ENCODE measurements at regions not wholly inside any gene's neighbourhood (a gene's known extent, or its start where the extent isn't known, plus 50 kb on each side); places are given as distances from the start of the nearest gene placed in this dataset.
"Not testable (repeated sequence)": the region's sequence is repeated elsewhere in the genome, so short reads cannot be mapped to it uniquely, and the experiment has no call there.

DNA sequence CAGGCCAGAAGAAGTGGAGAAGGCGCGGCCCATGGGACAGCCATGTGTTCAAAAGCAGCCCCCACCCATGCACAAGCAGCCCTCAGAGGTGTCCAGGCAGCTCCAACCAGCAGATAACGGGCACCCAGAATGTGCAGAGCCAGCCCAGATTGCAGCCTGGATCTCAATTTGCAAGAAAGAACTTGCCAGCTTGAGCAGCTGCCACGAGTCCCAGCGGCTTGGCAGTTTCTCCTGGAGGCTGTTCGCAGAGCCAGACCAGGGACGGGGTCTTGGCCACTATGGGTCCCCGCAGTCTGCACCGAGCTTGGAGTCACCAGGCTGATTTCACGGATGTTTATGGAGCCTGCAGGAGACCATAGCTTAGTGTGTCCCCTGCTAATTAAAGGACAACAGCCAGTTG lies 61.4 kb upstream of the SULF2 start:
- in situ Hi-C loops (cut with HindIII; ENCODE audit: low sequenced_read_pairs) = not testable (repeated sequence)

DNA sequence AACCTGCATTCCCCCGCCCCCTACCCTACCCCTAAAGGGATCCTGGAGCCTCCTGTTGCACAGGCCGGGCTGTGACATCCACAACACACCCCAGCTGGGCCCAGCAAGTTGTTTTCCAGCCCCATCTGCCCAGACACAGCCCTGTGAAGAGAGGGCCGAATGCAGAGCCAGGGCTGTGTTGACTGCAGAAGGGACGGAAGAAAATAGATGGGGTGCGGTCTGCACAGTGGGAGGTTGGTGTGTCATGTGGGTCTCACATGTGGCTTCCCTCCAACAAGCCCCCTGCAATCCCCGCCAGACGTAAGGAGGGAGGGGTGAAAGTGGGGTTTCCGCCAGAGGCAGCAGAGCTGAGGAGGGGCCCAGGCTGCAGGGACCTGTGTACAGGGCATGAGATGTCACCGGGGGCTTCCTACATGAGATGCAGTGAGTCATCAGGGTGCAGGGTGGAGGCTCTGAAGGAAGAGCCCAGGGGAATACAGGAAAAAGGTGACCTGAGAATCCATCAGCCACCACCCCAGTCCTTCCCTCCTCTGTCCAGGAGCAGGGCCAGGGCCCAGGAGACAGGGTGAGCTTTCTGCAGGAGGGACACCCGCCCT lies 60.2 kb upstream of the SULF2 start:
- in situ Hi-C loops (cut with HindIII; ENCODE audit: low sequenced_read_pairs) = not testable (repeated sequence)

DNA sequence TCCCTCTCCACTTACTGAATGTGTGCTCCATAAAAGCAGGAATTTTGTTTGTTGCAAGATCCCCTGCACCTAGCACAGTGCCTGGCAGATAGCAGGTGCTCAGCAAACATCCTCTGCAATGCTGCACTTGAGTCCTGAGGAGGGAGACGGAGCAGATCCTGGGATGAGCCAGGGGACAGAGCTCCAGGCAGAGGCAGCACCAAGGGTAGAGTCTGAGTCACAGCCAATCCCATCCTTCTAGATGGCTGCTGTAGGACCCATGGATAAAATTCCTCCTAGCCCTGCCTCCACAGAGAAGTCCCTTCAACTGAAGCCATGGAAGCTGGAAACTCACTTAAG lies 59.3 kb upstream of the SULF2 start:
- in situ Hi-C loops (cut with HindIII; ENCODE audit: low sequenced_read_pairs) = not testable (repeated sequence)

DNA sequence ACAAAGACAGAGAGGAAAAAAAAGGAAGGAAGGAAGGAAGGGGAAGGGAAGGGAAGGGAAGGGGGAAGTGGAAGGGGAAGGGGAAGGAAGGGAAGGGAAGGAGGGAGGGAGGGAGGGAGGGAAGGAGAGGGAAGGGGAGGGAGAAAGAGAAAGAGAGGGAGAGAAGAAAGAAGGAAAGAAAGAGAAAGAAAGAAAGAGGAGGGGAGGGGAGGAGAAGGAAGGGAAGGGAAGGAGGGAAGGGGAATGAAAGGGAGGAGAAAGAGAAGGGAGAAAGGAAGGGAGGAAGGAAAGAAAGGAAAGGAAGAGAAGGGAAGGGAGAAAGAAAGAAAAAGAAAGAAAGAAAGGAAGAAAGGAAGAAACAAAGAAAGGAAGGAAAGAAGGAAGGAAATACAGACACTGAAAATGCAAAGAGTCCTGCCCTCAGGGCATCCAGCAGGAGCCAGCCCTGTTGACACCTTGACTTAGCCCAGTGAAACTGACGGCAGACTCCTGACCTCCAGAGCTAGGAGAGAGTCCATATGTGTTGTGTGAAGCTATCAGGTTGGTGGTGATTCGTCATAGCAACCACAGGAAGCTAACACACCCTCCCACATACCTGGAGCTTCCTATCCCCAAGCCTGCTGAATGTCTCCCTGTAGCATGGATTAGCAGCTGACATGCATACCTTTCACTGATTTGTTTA lies 58.7 kb upstream of the SULF2 start:
- in situ Hi-C loops (cut with HindIII; ENCODE audit: low sequenced_read_pairs) = no loop called here

DNA sequence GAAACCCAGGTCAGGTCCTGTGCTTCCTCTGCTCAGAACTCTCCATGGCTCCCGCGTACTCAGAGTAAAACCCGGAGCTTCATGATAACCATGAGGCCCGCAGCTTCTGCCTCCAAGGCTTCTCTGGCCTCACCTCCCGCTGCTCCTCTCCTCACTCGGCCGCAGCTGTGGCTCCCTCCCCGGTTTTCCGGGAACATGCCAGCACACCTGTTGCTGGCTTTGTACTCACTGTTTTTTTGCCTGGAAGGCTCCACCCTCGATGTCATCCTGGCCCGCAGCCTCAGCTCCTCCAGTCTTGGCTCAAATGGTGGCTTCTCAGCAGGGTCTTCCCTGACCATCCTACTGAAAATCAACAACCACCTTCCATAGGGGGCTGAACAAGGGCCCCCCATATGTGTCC lies 57.7 kb upstream of the SULF2 start:
- in situ Hi-C loops (cut with HindIII; ENCODE audit: low sequenced_read_pairs) = not testable (repeated sequence)

DNA sequence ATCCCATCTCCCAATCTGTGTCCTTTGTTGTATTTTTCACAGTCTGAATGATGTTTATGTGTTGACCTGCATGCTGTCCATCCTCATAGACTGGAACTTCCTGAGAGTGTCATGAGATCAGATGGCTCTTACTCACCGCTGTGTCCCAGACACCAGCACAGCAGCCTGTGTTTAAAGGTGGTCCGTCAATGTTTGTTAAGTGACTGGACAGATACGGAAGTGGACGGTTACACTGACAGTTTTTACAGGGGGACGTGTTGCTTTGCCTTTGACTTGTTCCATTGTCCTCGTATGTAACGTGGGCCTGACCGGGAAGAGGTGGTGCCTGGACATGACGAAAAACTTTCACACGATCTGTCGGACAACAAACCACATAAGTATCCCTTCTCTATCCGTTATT lies 56.7 kb upstream of the SULF2 start:
- in situ Hi-C loops (cut with HindIII; ENCODE audit: low sequenced_read_pairs) = not testable (repeated sequence)

DNA sequence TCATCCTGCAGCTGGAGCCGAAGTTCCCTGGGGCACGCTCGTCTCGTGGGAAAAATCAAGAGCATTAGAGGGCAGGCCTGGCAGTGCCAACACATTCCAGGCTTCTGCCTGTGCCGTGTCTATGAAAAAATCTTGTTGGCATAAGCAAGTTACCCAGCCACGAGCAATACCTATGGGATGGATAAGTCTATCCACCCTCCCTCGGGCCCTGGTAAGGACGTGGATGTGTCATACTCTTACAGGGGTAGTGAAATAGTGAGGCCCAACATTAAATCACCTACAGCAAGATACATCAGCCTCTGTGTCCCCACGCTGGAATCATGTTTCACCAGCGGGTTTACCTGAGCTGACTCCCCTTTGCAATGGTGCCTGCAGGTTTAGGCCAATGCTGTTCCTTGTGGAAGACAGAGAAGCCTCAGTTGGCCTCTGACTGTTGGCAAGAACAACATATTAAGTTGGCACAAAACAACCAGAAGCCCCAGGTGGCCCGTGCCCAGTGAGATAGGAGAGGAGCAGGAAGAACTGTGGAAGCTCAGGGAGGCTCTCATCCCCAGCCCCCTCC lies 51.1 kb upstream of the SULF2 start:
- in situ Hi-C loops (cut with HindIII; ENCODE audit: low sequenced_read_pairs) = not testable (repeated sequence)
